HepG2 (cell line): ENCODE measurements at regions not wholly inside any gene's neighbourhood (a gene's known extent, or its start where the extent isn't known, plus 50 kb on each side); places are given as distances from the start of the nearest gene placed in this dataset.

Experiments used
- BRCA1 ChIP-seq: sonication (generic); formaldehyde crosslinking; IDR thresholded peaks from 2 replicates; pipeline ENCODE4 v1.4.0; 2020; ENCODE audit warnings: missing genetic modification reagents
- EZH2 ChIP-seq: conservative IDR thresholded peaks from 2 replicates; pipeline ENCODE4 v1.6.1; 2012; ENCODE audit warnings: mild to moderate bottlenecking, low read depth, low read length, moderate library complexity
- MAFK ChIP-seq, 2 experiments: IDR thresholded peaks in 1 of 2; conservative IDR thresholded peaks in 1 of 2; 2 replicates each; pipeline ENCODE4 v1.6.1; 2011; ENCODE audit warnings: improper control_type of control experiment in 2 of 2, low read length in 2 of 2
- MTERF4 ChIP-seq: sonication (generic); formaldehyde crosslinking; IDR thresholded peaks from 2 replicates; pipeline ENCODE4 v1.8.0; 2023; ENCODE audit warnings: mild to moderate bottlenecking, missing genetic modification reagents
- PATZ1 ChIP-seq: sonication (generic); formaldehyde crosslinking; IDR thresholded peaks from 2 replicates; pipeline ENCODE4 v1.4.0; 2020; ENCODE audit warnings: missing genetic modification reagents
- PHF21A ChIP-seq: sonication (generic); formaldehyde crosslinking; IDR thresholded peaks from 2 replicates; pipeline ENCODE4 v1.5.0; 2020; ENCODE audit warnings: mild to moderate bottlenecking, missing genetic modification reagents
- PLSCR1 ChIP-seq: sonication (generic); formaldehyde crosslinking; IDR thresholded peaks from 2 replicates; pipeline ENCODE4 v1.5.0; 2020; ENCODE audit warnings: missing genetic modification reagents, mild to moderate bottlenecking, borderline replicate concordance
- POLR2A ChIP-seq, 2 experiments: IDR thresholded peaks; 2 replicates each; pipeline ENCODE4 v1.6.1; 2011; ENCODE audit warnings: low read depth in 2 of 2, low read length in 2 of 2, mild to moderate bottlenecking in 1 of 2, moderate library complexity in 1 of 2; ENCODE audit not compliant: insufficient read depth in 1 of 2
- RAD21 ChIP-seq: fragments of 450-650 bp; formaldehyde crosslinking; IDR thresholded peaks from 2 replicates; pipeline ENCODE4 v1.5.0; 2020; ENCODE audit warnings: mild to moderate bottlenecking
- SP4 ChIP-seq: sonication (generic); formaldehyde crosslinking; IDR thresholded peaks from 2 replicates; pipeline ENCODE4 v1.8.1; 2023; ENCODE audit warnings: mild to moderate bottlenecking, missing genetic modification reagents
- SUZ12 ChIP-seq: fragments of 150-350 bp; IDR thresholded peaks from 2 replicates; pipeline ENCODE4 v1.6.1; 2014; ENCODE audit warnings: low read depth, low read length
- TCF12 ChIP-seq, 2 experiments: fragments of 450-650 bp in 1 of 2; sonication (generic) in 1 of 2; formaldehyde crosslinking in 1 of 2; IDR thresholded peaks; 2 replicates each; pipeline versions ENCODE4 v1.6.1 to v1.8.0; 2017 to 2022; ENCODE audit warnings: antibody characterized with exemption in 1 of 2, mild to moderate bottlenecking in 1 of 2, missing genetic modification reagents in 1 of 2, moderate library complexity in 1 of 2
- WIZ ChIP-seq: sonication (generic); formaldehyde crosslinking; IDR thresholded peaks from 2 replicates; pipeline ENCODE4 v1.5.1; 2020; ENCODE audit warnings: mild to moderate bottlenecking, missing genetic modification reagents
- ZBTB26 ChIP-seq: IDR thresholded peaks from 2 replicates; pipeline ENCODE4 v1.6.1; 2016; ENCODE audit warnings: missing compliant biosample characterization, missing genetic modification reagents, borderline replicate concordance
- ZBTB33 ChIP-seq: sonication (generic); formaldehyde crosslinking; IDR thresholded peaks from 2 replicates; pipeline ENCODE4 v1.4.0; 2020; ENCODE audit warnings: missing genetic modification reagents
- ZNF101 ChIP-seq: sonication (generic); formaldehyde crosslinking; IDR thresholded peaks from 2 replicates; pipeline ENCODE4 v1.4.0; 2020; ENCODE audit warnings: mild to moderate bottlenecking, low read depth, missing genetic modification reagents, borderline replicate concordance
- ZNF12 ChIP-seq: sonication (generic); formaldehyde crosslinking; IDR thresholded peaks from 2 replicates; pipeline ENCODE4 v1.5.0; 2020; ENCODE audit warnings: missing genetic modification reagents
- ZNF710 ChIP-seq: sonication (generic); formaldehyde crosslinking; IDR thresholded peaks from 2 replicates; pipeline ENCODE4 v1.5.0; 2020; ENCODE audit warnings: mild to moderate bottlenecking, missing genetic modification reagents, borderline replicate concordance
- ZNF746 ChIP-seq: sonication (generic); formaldehyde crosslinking; IDR thresholded peaks from 2 replicates; pipeline ENCODE4 v1.8.0; 2022; ENCODE audit warnings: mild to moderate bottlenecking, missing genetic modification reagents

- TF ChIP-seq RAD21 (CRISPR knock-in tag) (peak; percentile 28), ZNF12 (peak; percentile 51; the same call in 1 of the 2 replicates), ZNF101 (CRISPR knock-in tag) (no peak), ZNF746 (CRISPR knock-in tag) (peak; percentile 88), ZNF710 (CRISPR knock-in tag) (peak; percentile 96), TCF12 (IDR thresholded peaks at IDR 0.05) (no peak), TCF12 (CRISPR knock-in tag; IDR thresholded peaks at IDR 0.05) (peak; percentile 84), ZBTB33 (CRISPR knock-in tag) (peak; percentile 52; the same call in 1 of the 2 replicates), BRCA1 (no peak; the same call in 1 of the 2 replicates), EZH2 (no peak), POLR2A (IDR thresholded peaks at IDR 0.05; ENCODE audit: insufficient read depth in 1 of 2, low read depth in 2 of 2, low read length in 2 of 2) (peak; percentile 56 to 61; a peak in 3 of 4 replicates), PHF21A (CRISPR knock-in tag) (peak; percentile 95), ZBTB26 (CRISPR knock-in tag) (peak; percentile 87; the same call in 1 of the 2 replicates), SUZ12 (no peak), WIZ (CRISPR knock-in tag) (peak; percentile 84; the same call in 1 of the 2 replicates), MTERF4 (CRISPR knock-in tag) (peak; percentile 80; the same call in 1 of the 2 replicates), PATZ1 (peak; percentile 69), PLSCR1 (CRISPR knock-in tag) (no peak), SP4 (CRISPR knock-in tag) (peak; percentile 45; the same call in 1 of the 2 replicates), MAFK (conservative IDR thresholded peaks at IDR 0.05 in 1 of 2, IDR thresholded peaks at IDR 0.05 in 1 of 2; ENCODE audit: low read length in 2 of 2) (0 out of 4 replicates have a peak, but pooled peaks of 1 of the 2 experiments have one; percentile 3)
Observed at GRCh38 chr2:8090748-8091700, 590.8 kb upstream of the ID2 start (continued).
